HepG2 (cell line): ENCODE measurements at regions not wholly inside any gene's neighbourhood (a gene's known extent, or its start where the extent isn't known, plus 50 kb on each side); places are given as distances from the start of the nearest gene placed in this dataset.

Experiments used
- ATAC-seq: fragments of 200-7000 bp; cut with Tn5 transposase; 3 replicates; pipeline ENCODE4 v1.9.1; 2020; ENCODE audit warnings: mild to moderate bottlenecking, moderate library complexity
- BruUV-seq: library from RNA; stranded (reverse); fragments of 400-500 nt; replicated peaks from 2 replicates; lab custom pipeline; 2021; lab: Mats Ljungman, UMichigan
- CTCF ChIA-PET: fragments of 300-600 bp; formaldehyde crosslinking; extraction: SDS; loops from one replicate; lab custom pipeline; 2021; ENCODE audit warnings: low total read pairs, inconsistent platforms, low intra/inter-chr PET ratio; lab: Yijun Ruan, JAX
- POLR2A ChIA-PET: fragments of 350-600 bp; sonication (Branson Sonifier 250); formaldehyde crosslinking; loops from one replicate; lab custom pipeline; 2020; ENCODE audit warnings: antibody characterized with exemption, inconsistent platforms; lab: Yijun Ruan, JAX
- DNase-seq: peaks from one replicate; pipeline ENCODE4 v3.0.0-alpha.2; 2015; ENCODE audit warnings: low spot score
- FAIRE-seq: peaks from 3 replicates; lab custom pipeline; 2011; peaks lifted over from hg19 to GRCh38; lab: Jason Lieb, UNC
- H2AFZ ChIP-seq: one replicate; pipeline ENCODE4 v1.6.1; 2011; ENCODE audit warnings: low read length, inconsistent platforms
- H3K27ac ChIP-seq: fragments of 300-600 bp; 3 replicates; pipeline ENCODE4 v1.8.0; 2011; ENCODE audit warnings: mixed run types, mild to moderate bottlenecking, mixed read lengths, low read length, inconsistent platforms; ENCODE audit not compliant: insufficient read depth; ENCODE audit errors: extremely low read length
- H3K27me3 ChIP-seq, 2 experiments: fragments of 200-600 bp in 1 of 2; 2 replicates in 1 of 2; 3 replicates in 1 of 2; pipeline versions ENCODE4 v1.6.0 to v1.8.0; 2011; ENCODE audit warnings: low read length in 2 of 2, mild to moderate bottlenecking in 2 of 2, moderate library complexity in 2 of 2, inconsistent platforms in 1 of 2; ENCODE audit not compliant: insufficient read depth in 2 of 2, control insufficient read depth in 1 of 2
- H3K36me3 ChIP-seq, 2 experiments: fragments of 200-600 bp in 1 of 2; replicated peaks in 1 of 2; 2 replicates in 1 of 2; 3 replicates in 1 of 2; pipeline versions ENCODE4 v1.5.1 to v1.8.0; 2011; ENCODE audit warnings: low read length in 2 of 2, inconsistent platforms in 1 of 2; ENCODE audit not compliant: insufficient read depth in 2 of 2, control insufficient read depth in 1 of 2
- H3K4me1 ChIP-seq: 2 replicates; pipeline ENCODE4 v1.5.1; 2012; ENCODE audit warnings: low read length, inconsistent platforms; ENCODE audit not compliant: insufficient read depth
- H3K4me2 ChIP-seq: 2 replicates; pipeline ENCODE4 v1.6.0; 2011; ENCODE audit warnings: low read depth, low read length, inconsistent platforms
- H3K4me3 ChIP-seq, 3 experiments: fragments of 200-600 bp in 1 of 3; sonication (generic), shearing (Covaris generic) in 1 of 3; replicated peaks in 1 of 3; 2 replicates each; pipeline ENCODE4 v1.5.1; 2011 to 2016; ENCODE audit warnings: low read length in 3 of 3, inconsistent platforms in 2 of 3, low read depth in 2 of 3, mild to moderate bottlenecking in 2 of 3, control low read depth in 1 of 3, mixed read lengths in 1 of 3; ENCODE audit not compliant: insufficient read depth in 1 of 3
- H3K79me2 ChIP-seq: one replicate; pipeline ENCODE4 v1.6.1; 2011; ENCODE audit warnings: low read length, inconsistent platforms; ENCODE audit not compliant: insufficient read depth
- H3K9ac ChIP-seq: 2 replicates; pipeline ENCODE4 v1.6.0; 2011; ENCODE audit warnings: mild to moderate bottlenecking, low read depth, low read length, inconsistent platforms; ENCODE audit not compliant: insufficient read depth
- H3K9me3 ChIP-seq: 2 replicates; pipeline ENCODE4 v1.5.1; 2012; ENCODE audit warnings: mild to moderate bottlenecking, low read length
- H4K20me1 ChIP-seq: 2 replicates; pipeline ENCODE4 v1.6.0; 2011; ENCODE audit warnings: inconsistent platforms, mild to moderate bottlenecking, low read length, moderate library complexity; ENCODE audit not compliant: insufficient read depth
- GATAD1 ChIP-seq: IDR thresholded peaks from 2 replicates; pipeline ENCODE4 v1.6.1; 2016; ENCODE audit warnings: missing genetic modification reagents, missing compliant biosample characterization
- HDAC6 ChIP-seq: fragments of 200-600 bp; sonication (generic); IDR thresholded peaks from 2 replicates; pipeline ENCODE4 v1.7.0; 2017; ENCODE audit warnings: mild to moderate bottlenecking, antibody characterized with exemption, low read length, low read depth
- HNF4A ChIP-seq: sonication (generic); formaldehyde crosslinking; IDR thresholded peaks from 2 replicates; pipeline ENCODE4 v1.4.0; 2020; ENCODE audit warnings: missing genetic modification reagents
- HNRNPK ChIP-seq: fragments of 200-400 bp; formaldehyde crosslinking; IDR thresholded peaks from 2 replicates; pipeline ENCODE4 v1.6.1; 2018; ENCODE audit warnings: low read length, low read depth, moderate library complexity, mild to moderate bottlenecking; ENCODE audit not compliant: poor library complexity, severe bottlenecking
- KDM1A ChIP-seq: IDR thresholded peaks from 2 replicates; pipeline ENCODE4 v1.6.1; 2016; ENCODE audit warnings: missing compliant biosample characterization
- KLF16 ChIP-seq, 2 experiments: sonication (generic) in 1 of 2; formaldehyde crosslinking in 1 of 2; IDR thresholded peaks; 2 replicates each; pipeline versions ENCODE4 v1.6.1 to v1.8.0; 2016 to 2023; ENCODE audit warnings: missing genetic modification reagents in 2 of 2, missing compliant biosample characterization in 1 of 2
- PREB ChIP-seq: sonication (generic); formaldehyde crosslinking; IDR thresholded peaks from 2 replicates; pipeline ENCODE4 v1.4.0; 2020; ENCODE audit warnings: missing genetic modification reagents
- ZNF543 ChIP-seq: sonication (generic); formaldehyde crosslinking; IDR thresholded peaks from 2 replicates; pipeline ENCODE4 v1.4.0; 2020; ENCODE audit warnings: mild to moderate bottlenecking, missing genetic modification reagents
- ZNF577 ChIP-seq: sonication (generic); formaldehyde crosslinking; IDR thresholded peaks from 2 replicates; pipeline ENCODE4 v1.4.0; 2020; ENCODE audit warnings: mild to moderate bottlenecking, low read depth, missing genetic modification reagents, borderline replicate concordance
- ZNF780A ChIP-seq: sonication (generic); formaldehyde crosslinking; IDR thresholded peaks from 2 replicates; pipeline ENCODE4 v1.8.0; 2022; ENCODE audit warnings: mild to moderate bottlenecking, missing genetic modification reagents, moderate library complexity
- WGBS: methylation state at CpG from one replicate; pipeline ENCODE4 v1.1.6; 2017; ENCODE audit warnings: low lambda C conversion rate; 5-methylcytosine and 5-hydroxymethylcytosine counted together
- in situ Hi-C: cut with HindIII; loops from 2 replicates; pipeline ENCODE4 v1.10.0; 2017; ENCODE audit warnings: low pct_unique_long_range_greater_than_20kb; ENCODE audit not compliant: extremely low pct_ligation_motif_present
- intact Hi-C: fragments of 100-400 bp; cut with micrococcal nuclease; formaldehyde crosslinking; loops from one replicate; pipeline ENCODE4 v1.10.0; 2022; ENCODE audit not compliant: unreplicated experiment

GRCh38 chr3:135622215-135622614 is 343.3 kb upstream of the PPP2R3A start:
- ChIA-PET CTCF (no interaction called here), POLR2A (no interaction called here)
- TF ChIP-seq ZNF780A (CRISPR knock-in tag) (no peak), KDM1A (CRISPR knock-in tag) (no peak)
- peaks cover 0 to under 1% of the 10 kb centered on the region in 2 experiments; a peak in 2 of 5 replicates for H3K27me3 ChIP-seq
- BruUV-seq = no TSS peak
- in situ Hi-C loops = no loop called here
- H3K4me2 ChIP-seq = no peak overlapping the region
- no peaks in the 10 kb centered on the region for H3K4me1 ChIP-seq
- FAIRE-seq (no peak), DNase-seq (no peak), ATAC-seq (no peak)
- no peaks in the 10 kb centered on the region for H3K36me3 ChIP-seq
- no peaks in the 10 kb centered on the region for H3K9me3 ChIP-seq
- 23% methylated on average over 2 of the region's 2 CpGs for WGBS
- no peak overlapping the region for H2AFZ ChIP-seq
- H3K9ac ChIP-seq = no peak overlapping the region
- H3K79me2 ChIP-seq = no peaks in the 10 kb centered on the region
- H3K4me3 ChIP-seq = no peak overlapping the region
- intact Hi-C loops = no loop called here
- H3K27ac ChIP-seq = no peak overlapping the region
- H4K20me1 ChIP-seq = no peaks in the 10 kb centered on the region

- BruUV-seq = no TSS peak
- H3K4me3 ChIP-seq = no peak overlapping the region
Observed at GRCh38 chr3:135622656-135623055, 342.9 kb upstream of the PPP2R3A start.

More at GRCh38 chr3:135622656-135623055, 342.9 kb upstream of the PPP2R3A start:
- Histone ChIP-seq H3K79me2 (no peaks in the 10 kb centered on the region), H4K20me1 (no peaks in the 10 kb centered on the region), H3K27me3 (peaks cover 0 to 1% of the 10 kb centered on the region in 2 experiments; a peak in 2 of 5 replicates), H3K27ac (no peak overlapping the region), H3K36me3 (no peaks in the 10 kb centered on the region), H2AFZ (no peak overlapping the region), H3K9ac (no peak overlapping the region), H3K4me2 (no peak overlapping the region), H3K9me3 (no peaks in the 10 kb centered on the region), H3K4me1 (no peaks in the 10 kb centered on the region)
- DNase-seq (no peak), FAIRE-seq (no peak), ATAC-seq (no peak)
- ChIA-PET CTCF (no interaction called here), POLR2A (no interaction called here)
- intact Hi-C loops (no loop called here), in situ Hi-C loops (no loop called here)
- TF ChIP-seq GATAD1 (CRISPR knock-in tag) = no peak
- TF ChIP-seq ZNF543 (CRISPR knock-in tag) = no peak
- no peak for TF ChIP-seq HNF4A (CRISPR knock-in tag)
- no peak for TF ChIP-seq HNRNPK
- no peak for TF ChIP-seq HDAC6
- no peak for TF ChIP-seq PREB (CRISPR knock-in tag)
- no peak for TF ChIP-seq KLF16 (CRISPR knock-in tag; IDR thresholded peaks at IDR 0.05)
- no peak for TF ChIP-seq ZNF577
